Cardiac fibroblast (primary cell): ENCODE measurements at regions not wholly inside any gene's neighbourhood (a gene's known extent, or its start where the extent isn't known, plus 50 kb on each side); places are given as distances from the start of the nearest gene placed in this dataset.
A peak's percentile ranks its signal among the peaks of the same experiment; 100 is the strongest.

ENCODE experiments used
- DNase-seq, 2 donors: peaks; one replicate each; pipeline versions ENCODE4 v3.0.0 to v3.0.0-alpha.2; 2010; ENCODE audit warnings: low read depth in 2 of 2
- H3K4me3 ChIP-seq, 2 donors: replicated peaks in 1 of 2; 1 replicate in 1 of 2; 2 replicates in 1 of 2; pipeline ENCODE4 v1.5.1; 2011; ENCODE audit warnings: low read depth in 2 of 2, low read length in 2 of 2, mild to moderate bottlenecking in 2 of 2, moderate library complexity in 1 of 2
- TF ChIP-seq, protein P1 (sequence below): IDR thresholded peaks from one replicate; pipeline ENCODE4 v1.5.1; 2011; ENCODE audit warnings: low read depth, mild to moderate bottlenecking, low read length, inconsistent platforms

DNA sequence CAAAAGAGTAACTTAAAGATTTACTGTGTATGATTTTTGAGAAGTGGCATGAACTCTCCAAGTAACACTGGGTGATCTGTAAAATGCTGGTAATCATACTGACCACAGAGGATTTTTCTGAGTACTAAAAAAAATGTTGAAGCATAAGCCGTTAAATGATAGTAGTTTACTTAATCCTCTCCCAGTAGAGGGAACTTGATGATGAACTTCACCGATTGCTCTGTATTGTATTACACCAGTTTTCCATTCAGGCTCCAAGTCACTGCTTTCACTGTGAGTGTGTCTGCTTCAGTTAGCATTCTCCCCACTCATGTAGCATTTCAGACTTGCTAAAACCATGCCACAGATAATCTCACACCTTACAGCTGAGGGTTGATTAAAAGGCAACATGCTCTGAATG lies 294.1 kb downstream of the GBA3 start:
- no peak overlapping the region for H3K4me3 ChIP-seq
- TF ChIP-seq, protein P1, sequence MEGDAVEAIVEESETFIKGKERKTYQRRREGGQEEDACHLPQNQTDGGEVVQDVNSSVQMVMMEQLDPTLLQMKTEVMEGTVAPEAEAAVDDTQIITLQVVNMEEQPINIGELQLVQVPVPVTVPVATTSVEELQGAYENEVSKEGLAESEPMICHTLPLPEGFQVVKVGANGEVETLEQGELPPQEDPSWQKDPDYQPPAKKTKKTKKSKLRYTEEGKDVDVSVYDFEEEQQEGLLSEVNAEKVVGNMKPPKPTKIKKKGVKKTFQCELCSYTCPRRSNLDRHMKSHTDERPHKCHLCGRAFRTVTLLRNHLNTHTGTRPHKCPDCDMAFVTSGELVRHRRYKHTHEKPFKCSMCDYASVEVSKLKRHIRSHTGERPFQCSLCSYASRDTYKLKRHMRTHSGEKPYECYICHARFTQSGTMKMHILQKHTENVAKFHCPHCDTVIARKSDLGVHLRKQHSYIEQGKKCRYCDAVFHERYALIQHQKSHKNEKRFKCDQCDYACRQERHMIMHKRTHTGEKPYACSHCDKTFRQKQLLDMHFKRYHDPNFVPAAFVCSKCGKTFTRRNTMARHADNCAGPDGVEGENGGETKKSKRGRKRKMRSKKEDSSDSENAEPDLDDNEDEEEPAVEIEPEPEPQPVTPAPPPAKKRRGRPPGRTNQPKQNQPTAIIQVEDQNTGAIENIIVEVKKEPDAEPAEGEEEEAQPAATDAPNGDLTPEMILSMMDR: no peak
- no peak for DNase-seq

DNA sequence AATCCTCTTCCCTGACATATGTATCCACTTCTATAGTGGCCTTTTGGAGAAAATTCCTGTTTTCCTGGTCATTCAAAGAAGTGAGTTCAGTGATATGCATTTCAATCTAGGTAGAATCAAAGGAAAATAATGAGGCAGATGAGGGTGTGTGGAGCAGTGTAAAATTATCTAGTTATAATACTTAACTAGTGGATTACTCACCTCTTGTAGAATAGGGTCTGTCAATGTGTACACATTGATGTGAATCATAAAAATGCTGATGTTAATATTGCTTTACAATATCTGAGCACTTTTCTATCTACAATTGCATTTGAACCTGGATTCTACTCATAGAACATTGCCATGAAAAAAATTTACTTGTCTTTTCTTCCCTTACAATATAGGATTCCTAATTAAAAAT lies 293.5 kb downstream of the GBA3 start:
- H3K4me3 ChIP-seq: no peak overlapping the region
- TF ChIP-seq, protein P1: no peak
- DNase-seq: no peak

DNA sequence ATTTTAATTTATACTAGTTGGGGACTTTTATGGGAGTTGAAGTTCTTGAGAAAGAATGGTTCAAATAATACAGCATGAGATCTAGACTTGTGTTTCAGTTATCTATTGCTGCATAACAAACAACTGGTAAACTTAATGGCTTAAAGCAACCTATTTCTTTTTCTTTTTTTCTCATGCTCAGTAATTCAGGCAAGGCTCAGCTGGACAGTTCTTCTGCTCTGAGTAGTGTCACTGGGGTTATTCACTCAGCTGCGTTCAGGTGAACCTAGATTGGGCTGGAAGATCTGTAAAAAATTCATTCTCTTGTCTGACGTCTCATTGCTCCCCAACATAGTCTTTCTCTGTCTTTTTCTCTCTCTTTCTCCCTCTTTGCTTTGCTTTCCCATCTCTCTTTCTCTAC lies 291.7 kb downstream of the GBA3 start:
- DNase-seq: no peak
- H3K4me3 ChIP-seq: no peak overlapping the region
- TF ChIP-seq, protein P1: no peak

DNA sequence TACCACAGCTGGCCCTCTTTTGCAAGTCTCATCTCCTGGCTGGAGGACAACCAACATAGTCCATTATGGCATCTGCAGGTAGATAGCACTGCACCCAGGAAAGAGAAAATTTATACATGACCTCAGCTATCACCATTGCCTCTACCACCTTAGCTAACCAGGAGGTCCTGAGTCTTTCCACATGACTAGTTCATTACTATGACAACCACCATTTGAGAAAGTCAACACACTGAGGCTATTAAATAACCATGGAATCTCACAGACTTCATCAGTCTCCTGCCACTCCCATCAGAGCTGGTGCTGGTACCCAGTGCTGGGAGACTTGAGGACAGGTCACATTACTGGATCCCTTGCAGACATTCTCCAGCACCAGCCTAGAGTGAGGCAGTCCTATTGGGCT lies 285.9 kb downstream of the GBA3 start:
- no peak overlapping the region for H3K4me3 ChIP-seq
- TF ChIP-seq, protein P1: no peak
- DNase-seq: no peak

DNA sequence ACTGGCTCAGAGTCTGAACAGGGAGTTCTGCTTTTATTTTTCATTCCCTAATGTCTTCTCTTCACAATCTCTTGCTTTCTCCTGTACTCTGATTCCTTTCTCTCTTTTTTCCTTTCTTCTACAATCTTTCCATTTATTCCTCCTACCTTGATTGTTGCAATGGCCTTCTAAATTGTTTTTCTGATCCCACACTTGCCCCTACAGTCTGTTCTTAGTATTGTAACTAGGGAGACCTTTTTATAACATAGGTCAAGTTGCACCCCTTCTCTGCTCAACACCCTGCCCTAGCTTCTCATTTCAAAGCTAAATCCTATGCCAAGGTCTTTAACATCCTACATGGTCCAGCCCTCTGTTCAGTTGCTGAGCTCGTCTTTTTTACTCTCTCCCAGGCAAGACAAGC lies 277.9 kb downstream of the GBA3 start:
- DNase-seq: no peak
- TF ChIP-seq, protein P1: no peak
- H3K4me3 ChIP-seq: no peak overlapping the region

DNA sequence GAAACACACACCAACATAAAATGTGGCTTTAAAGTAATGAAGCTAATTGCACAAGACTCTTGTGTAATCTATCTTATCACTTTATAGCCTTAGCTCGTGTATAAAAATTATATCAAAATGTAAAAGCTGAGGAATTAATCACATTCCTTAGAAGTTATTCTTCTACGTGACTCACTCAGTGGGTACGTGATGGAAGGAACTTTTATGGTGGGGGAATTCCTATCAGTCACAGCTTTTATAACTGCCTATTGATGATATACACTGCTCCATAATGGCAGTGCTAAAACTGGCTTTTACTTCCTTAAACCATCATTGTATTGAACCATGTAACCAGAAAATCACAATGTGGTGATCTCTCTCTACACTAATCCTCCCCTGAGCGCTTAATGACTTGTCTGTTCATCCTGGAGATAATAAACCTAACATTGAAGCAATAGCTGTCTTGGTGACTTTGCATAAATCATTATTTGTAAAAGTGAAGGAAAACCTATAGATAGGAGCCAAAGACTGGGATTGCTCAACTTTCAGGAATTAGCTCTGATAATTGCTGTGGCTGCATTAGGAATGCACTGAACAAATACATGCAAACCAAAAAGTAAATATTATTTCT lies 276.7 kb downstream of the GBA3 start:
- TF ChIP-seq, protein P1: no peak
- DNase-seq: peak in 1 of 2 donors; percentile 17
- no peak overlapping the region for H3K4me3 ChIP-seq

DNA sequence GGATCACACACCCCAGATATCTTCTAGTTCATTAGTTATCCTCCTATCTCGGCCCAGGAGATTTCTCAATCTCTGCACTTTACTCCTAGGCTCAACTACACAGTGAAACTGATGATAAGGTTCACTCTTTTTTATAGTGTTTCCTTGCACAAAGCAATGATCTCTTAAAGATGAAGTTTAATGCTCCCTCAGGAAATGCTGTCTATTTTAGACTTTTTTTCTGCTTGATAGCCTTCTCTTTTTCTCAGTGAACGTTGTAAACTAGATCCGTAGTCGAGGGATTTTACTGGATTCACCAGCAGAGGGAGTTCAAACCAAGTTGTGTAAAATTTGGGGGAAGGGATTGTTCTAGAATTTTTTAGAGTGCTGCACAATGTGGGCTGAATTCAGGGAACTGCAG lies 269.6 kb downstream of the GBA3 start:
- TF ChIP-seq, protein P1: peak; percentile 25
- peak; percentile 2 to 25 for DNase-seq
- no peak overlapping the region for H3K4me3 ChIP-seq
